MCF 10A (cell line): ENCODE measurements at regions not wholly inside any gene's neighbourhood (a gene's known extent, or its start where the extent isn't known, plus 50 kb on each side); places are given as distances from the start of the nearest gene placed in this dataset.

Experiments used
- BruUV-seq: library from RNA; stranded (reverse); fragments of 400-500 nt; replicated peaks from 2 replicates; lab custom pipeline; 2021; lab: Mats Ljungman, UMichigan
- CTCF ChIA-PET: fragments of 300-600 bp; sonication (Branson Sonifier 250); formaldehyde crosslinking; extraction: SDS; loops from one replicate; lab custom pipeline; 2021; ENCODE audit warnings: antibody characterized with exemption, inconsistent platforms; lab: Yijun Ruan, JAX
- POLR2A ChIA-PET: fragments of 300-600, 350-650 bp; sonication (Branson Sonifier 250); formaldehyde crosslinking; extraction: SDS; loops from one replicate; lab custom pipeline; 2020; ENCODE audit warnings: antibody characterized with exemption, inconsistent platforms; lab: Yijun Ruan, JAX
- DNase-seq: peaks from one replicate; pipeline ENCODE4 v3.0.0-alpha.2; 2018; ENCODE audit not compliant: unreplicated experiment
- H3K27ac Mint-ChIP-seq: one replicate; pipeline ENCODE4 v1.8.0; 2022; ENCODE audit warnings: mild to moderate bottlenecking, low read depth, mixed read lengths; ENCODE audit not compliant: unreplicated experiment
- H3K27me3 Mint-ChIP-seq: one replicate; pipeline ENCODE4 v1.8.0; 2022; ENCODE audit warnings: mixed read lengths; ENCODE audit not compliant: insufficient read depth, unreplicated experiment
- H3K36me3 Mint-ChIP-seq: one replicate; pipeline ENCODE4 v1.8.0; 2022; ENCODE audit warnings: mild to moderate bottlenecking, moderate library complexity, mixed read lengths; ENCODE audit not compliant: insufficient read depth, unreplicated experiment
- H3K4me1 Mint-ChIP-seq: one replicate; pipeline ENCODE4 v1.8.0; 2022; ENCODE audit warnings: mixed read lengths; ENCODE audit not compliant: insufficient read depth, unreplicated experiment
- H3K4me3 Mint-ChIP-seq: one replicate; pipeline ENCODE4 v1.8.0; 2022; ENCODE audit warnings: mild to moderate bottlenecking, moderate library complexity, mixed read lengths; ENCODE audit not compliant: unreplicated experiment
- H3K9me3 Mint-ChIP-seq: one replicate; pipeline ENCODE4 v1.8.0; 2022; ENCODE audit warnings: mixed read lengths; ENCODE audit not compliant: unreplicated experiment
- intact Hi-C: fragments of 100-400 bp; cut with micrococcal nuclease; formaldehyde crosslinking; loops from 2 replicates; pipeline ENCODE4 v1.14.1; 2022
- TF ChIP-seq, protein P1 (sequence below): fragments of 200-600 bp; IDR thresholded peaks from one replicate; pipeline ENCODE4 v1.8.0; 2022; ENCODE audit warnings: antibody characterized with exemption, mild to moderate bottlenecking; ENCODE audit not compliant: unreplicated experiment

DNA sequence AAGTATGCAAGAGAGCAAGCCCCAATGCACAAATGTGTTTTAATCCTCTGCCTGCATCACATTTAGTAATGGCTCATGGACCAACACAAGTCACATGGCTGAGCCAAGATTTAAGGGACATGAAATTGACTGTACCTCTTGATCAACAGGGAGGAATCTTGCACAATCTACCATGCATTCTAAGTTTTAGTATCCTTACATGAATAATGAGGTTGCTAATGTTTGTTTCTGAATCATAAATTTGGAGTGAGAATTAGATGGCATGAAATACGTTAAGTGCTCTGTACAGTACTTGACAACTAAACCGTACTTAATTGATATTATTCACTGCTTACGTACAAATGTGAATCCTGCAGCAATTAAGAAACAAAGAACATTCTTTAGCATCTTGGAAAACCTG is 553.8 kb upstream of the JAG1 start:
- CTCF ChIA-PET = interaction anchor here (0.6 kb wide), 1 partner anchor 675 kb away, joined by 4 read pairs; no protein-coding TSS in a partner anchor
- H3K9me3 Mint-ChIP-seq = no peaks in the 10 kb centered on the region
- intact Hi-C loops = no loop called here
- peaks cover 7% of the 10 kb centered on the region for H3K4me1 Mint-ChIP-seq
- no peak overlapping the region for H3K4me3 Mint-ChIP-seq
- TF ChIP-seq, protein P1, sequence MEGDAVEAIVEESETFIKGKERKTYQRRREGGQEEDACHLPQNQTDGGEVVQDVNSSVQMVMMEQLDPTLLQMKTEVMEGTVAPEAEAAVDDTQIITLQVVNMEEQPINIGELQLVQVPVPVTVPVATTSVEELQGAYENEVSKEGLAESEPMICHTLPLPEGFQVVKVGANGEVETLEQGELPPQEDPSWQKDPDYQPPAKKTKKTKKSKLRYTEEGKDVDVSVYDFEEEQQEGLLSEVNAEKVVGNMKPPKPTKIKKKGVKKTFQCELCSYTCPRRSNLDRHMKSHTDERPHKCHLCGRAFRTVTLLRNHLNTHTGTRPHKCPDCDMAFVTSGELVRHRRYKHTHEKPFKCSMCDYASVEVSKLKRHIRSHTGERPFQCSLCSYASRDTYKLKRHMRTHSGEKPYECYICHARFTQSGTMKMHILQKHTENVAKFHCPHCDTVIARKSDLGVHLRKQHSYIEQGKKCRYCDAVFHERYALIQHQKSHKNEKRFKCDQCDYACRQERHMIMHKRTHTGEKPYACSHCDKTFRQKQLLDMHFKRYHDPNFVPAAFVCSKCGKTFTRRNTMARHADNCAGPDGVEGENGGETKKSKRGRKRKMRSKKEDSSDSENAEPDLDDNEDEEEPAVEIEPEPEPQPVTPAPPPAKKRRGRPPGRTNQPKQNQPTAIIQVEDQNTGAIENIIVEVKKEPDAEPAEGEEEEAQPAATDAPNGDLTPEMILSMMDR = no peak
- no peak overlapping the region for H3K27ac Mint-ChIP-seq
- no peaks in the 10 kb centered on the region for H3K27me3 Mint-ChIP-seq
- POLR2A ChIA-PET = no interaction called here
- peak; percentile 12 for DNase-seq
- H3K36me3 Mint-ChIP-seq = no peaks in the 10 kb centered on the region
- BruUV-seq = no TSS peak

DNA sequence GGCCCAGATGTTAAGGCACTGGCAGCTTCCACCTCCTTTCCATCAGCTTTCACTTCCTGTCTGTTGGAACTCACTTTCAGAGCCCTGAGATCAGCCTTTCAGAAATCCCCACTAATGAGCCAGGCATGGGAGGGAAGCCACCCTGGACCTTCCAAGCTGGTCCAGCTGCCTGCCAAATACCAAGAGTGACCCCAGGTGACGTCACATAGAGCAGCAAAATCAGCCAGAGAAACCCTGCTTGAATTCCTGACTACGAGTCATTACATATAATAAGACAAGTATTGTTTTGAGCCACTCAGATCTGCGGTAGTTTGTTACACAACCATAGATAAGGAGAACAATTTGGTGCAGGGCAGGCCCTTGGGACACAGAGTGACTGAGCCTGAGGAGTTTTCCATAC is 556.0 kb upstream of the JAG1 start:
- no peak overlapping the region for H3K4me3 Mint-ChIP-seq
- CTCF ChIA-PET = interaction anchor here (1.3 kb wide), 1 partner anchor 8 kb away, joined by 3 read pairs; no protein-coding TSS in a partner anchor

DNA sequence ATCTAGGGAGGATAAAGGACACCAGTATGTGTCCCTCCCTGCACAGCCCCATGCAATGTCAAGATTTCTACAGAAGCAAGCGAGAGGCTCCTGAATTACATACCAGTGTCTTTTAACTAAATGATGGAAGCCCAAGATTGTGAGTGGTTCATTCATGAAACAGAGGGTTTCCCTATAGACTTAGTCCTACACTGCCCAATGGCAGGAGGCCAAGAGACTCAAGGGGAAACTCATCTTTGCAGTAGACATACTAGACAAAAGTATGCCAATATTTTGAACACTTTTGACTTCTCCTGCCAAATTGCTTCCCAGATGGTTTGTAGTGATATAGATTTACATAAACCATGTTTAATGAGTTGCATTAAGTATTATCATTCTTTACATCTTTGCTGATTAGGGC is 557.2 kb upstream of the JAG1 start:
- Mint-ChIP-seq H3K4me3 (no peak overlapping the region), H3K27me3 (no peaks in the 10 kb centered on the region), H3K9me3 (no peaks in the 10 kb centered on the region), H3K4me1 (peaks cover 13% of the 10 kb centered on the region), H3K27ac (no peak overlapping the region), H3K36me3 (no peaks in the 10 kb centered on the region)
- no peak for DNase-seq
- BruUV-seq = no TSS peak
- ChIA-PET POLR2A (interaction anchor here (0.9 kb wide), 1 partner anchor 8 kb away, joined by 4 read pairs; no protein-coding TSS in a partner anchor), CTCF (interaction anchor here (0.7 kb wide), 1 partner anchor 29 kb away, joined by 3 read pairs; no protein-coding TSS in a partner anchor)
- intact Hi-C loops = no loop called here
- TF ChIP-seq, protein P1 = no peak

More for the DNA sequence above, 556.0 kb upstream of the JAG1 start:
- Mint-ChIP-seq H3K27me3 (no peaks in the 10 kb centered on the region), H3K27ac (peak overlapping the region; percentile 88), H3K4me1 (peaks cover 11% of the 10 kb centered on the region), H3K9me3 (no peaks in the 10 kb centered on the region), H3K36me3 (no peaks in the 10 kb centered on the region)
- no TSS peak for BruUV-seq
- intact Hi-C loops = no loop called here
- TF ChIP-seq, protein P1 = no peak
- POLR2A ChIA-PET = no interaction called here
- DNase-seq = peak; percentile 49

DNA sequence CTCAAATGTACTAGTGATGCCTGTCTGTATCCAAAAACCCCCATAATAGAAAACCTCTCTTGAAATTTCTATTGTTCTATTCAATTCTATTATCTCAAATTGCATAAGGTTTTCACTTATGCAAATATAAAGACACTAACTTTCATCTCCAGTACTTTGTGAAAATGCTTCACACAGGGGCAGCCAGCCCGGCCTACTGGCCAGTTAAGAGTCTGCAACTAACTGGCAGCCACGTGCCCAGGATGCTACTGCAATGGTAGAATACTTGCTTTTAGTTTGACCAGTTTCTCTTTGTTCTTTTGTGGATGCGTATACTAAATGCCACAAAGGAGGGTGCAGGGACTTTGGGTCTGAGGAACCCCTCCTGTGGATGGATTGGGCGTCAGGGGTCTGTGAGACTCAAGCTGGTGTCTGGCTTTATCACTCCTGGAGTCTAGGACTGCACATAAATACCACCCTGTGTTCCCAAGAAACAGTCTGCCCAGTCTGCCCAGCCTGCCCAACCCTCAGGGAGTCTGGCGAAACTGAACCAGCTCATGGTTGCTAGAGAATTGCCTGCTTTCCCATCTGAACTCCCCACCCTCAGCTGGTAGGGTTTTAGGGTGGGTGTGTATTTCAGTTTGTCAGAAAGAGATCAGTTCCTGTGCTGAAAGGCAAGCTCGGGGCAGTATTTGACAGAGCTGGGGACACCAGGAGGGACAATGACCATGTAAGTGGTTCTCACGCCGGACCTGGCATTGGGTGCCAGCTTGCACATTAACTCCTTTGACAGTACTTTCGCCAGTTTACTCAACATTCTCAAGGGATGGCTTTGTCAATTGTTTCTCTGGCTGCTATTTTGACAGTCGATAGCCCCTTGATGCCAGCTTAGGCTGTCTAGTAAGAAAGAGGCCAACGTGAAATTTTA is 558.2 kb upstream of the JAG1 start:
- Mint-ChIP-seq H3K36me3 (no peaks in the 10 kb centered on the region), H3K27me3 (no peaks in the 10 kb centered on the region), H3K4me3 (no peak overlapping the region), H3K4me1 (peaks cover 13% of the 10 kb centered on the region), H3K27ac (no peak overlapping the region), H3K9me3 (no peaks in the 10 kb centered on the region)
- CTCF ChIA-PET = interaction anchor here (0.7 to 1.2 kb wide), 3 partner anchors 10 to 28 kb away, joined by 3 to 5 read pairs (median 3); no protein-coding TSS in a partner anchor
- TF ChIP-seq, protein P1 = no peak
- intact Hi-C loops = no loop called here
- BruUV-seq = no TSS peak
- POLR2A ChIA-PET = interaction anchor here (0.6 to 0.9 kb wide), 3 partner anchors 8 to 651 kb away, joined by 3 to 5 read pairs (median 4); no protein-coding TSS in a partner anchor
- DNase-seq = no peak
